Peyer's patch (tissue), 4 donors: ENCODE measurements at regions not wholly inside any gene's neighbourhood (a gene's known extent, or its start where the extent isn't known, plus 50 kb on each side); places are given as distances from the start of the nearest gene placed in this dataset.

Source experiments
- DNase-seq, 3 donors: peaks; one replicate each; pipeline ENCODE4 v3.0.0-alpha.2; 2017 to 2019
- H3K27ac ChIP-seq, 4 donors: fragments of 200-600 bp; sonication (generic); one replicate each; pipeline ENCODE4 v1.5.1; 2016 to 2019
- H3K27me3 ChIP-seq, 2 donors: fragments of 200-600 bp; sonication (generic); one replicate each; pipeline ENCODE4 v1.5.1; 2019
- H3K36me3 ChIP-seq, 3 donors: fragments of 200-600 bp; sonication (generic); one replicate each; pipeline ENCODE4 v1.5.1; 2016 to 2019
- H3K4me1 ChIP-seq, 4 donors: fragments of 200-600 bp; sonication (generic); one replicate each; pipeline ENCODE4 v1.5.1; 2016 to 2019
- H3K4me3 ChIP-seq, 4 donors: fragments of 200-600 bp; sonication (generic); 1 replicate in 3 of 4; 2 replicates in 1 of 4; pipeline ENCODE4 v1.5.1; 2016 to 2019; ENCODE audit warnings: mild to moderate bottlenecking in 1 of 4
- H3K9me3 ChIP-seq, 4 donors: fragments of 200-600 bp; sonication (generic); one replicate each; pipeline ENCODE4 v1.5.1; 2016 to 2019; ENCODE audit warnings: mild to moderate bottlenecking in 1 of 4
- CTCF ChIP-seq, 6 experiments: fragments of 450-650 bp in 4 of 6; fragments of 200-600 bp in 2 of 6; sonication (generic) in 1 of 6; IDR thresholded peaks; one replicate each; pipeline ENCODE4 v1.5.1; 2017 to 2019; ENCODE audit warnings: antibody characterized with exemption in 6 of 6, mild to moderate bottlenecking in 3 of 6, moderate library complexity in 1 of 6
- POLR2A ChIP-seq, 2 donors: fragments of 450-650 bp; IDR thresholded peaks; one replicate each; pipeline ENCODE4 v1.5.1; 2017; ENCODE audit warnings: antibody characterized with exemption in 2 of 2, mild to moderate bottlenecking in 2 of 2, moderate library complexity in 2 of 2
- small RNA-seq, 2 donors: library from RNA; depleted of rRNA; stranded (forward); fragments of <200 nt; gene quantifications; one replicate each; pipeline ENCODE3, GENCODE V24; 2016

DNA sequence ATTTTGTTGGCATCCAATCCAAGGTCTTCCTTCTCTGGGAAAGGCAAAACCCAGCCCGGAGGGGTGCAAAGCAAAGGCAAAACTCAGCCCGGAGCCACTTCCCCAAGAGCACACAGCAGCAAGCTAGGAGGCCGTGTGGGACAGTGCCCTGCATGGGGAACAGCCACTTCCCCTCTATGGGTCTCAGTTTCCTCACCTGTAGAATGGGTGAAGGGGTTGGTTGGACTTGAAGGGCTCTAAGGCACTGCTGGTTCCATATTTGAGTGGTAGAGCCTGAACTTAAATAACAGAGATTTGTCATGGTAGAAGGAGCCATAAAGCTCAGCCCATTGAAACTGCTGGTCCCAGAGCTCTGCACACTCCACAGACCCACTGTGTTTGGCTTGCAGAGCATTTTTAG, 51.3 kb upstream of the CCDC167 start:
- Histone ChIP-seq H3K36me3 (no peaks in the 10 kb centered on the region), H3K4me3 (no peak overlapping the region), H3K9me3 (no peaks in the 10 kb centered on the region), H3K27ac (no peak overlapping the region), H3K27me3 (no peaks in the 10 kb centered on the region), H3K4me1 (peaks cover 0 to 12% (median 3%) of the 10 kb centered on the region in 4 donors)
- no peak for DNase-seq
- no peak for TF ChIP-seq POLR2A (IDR thresholded peaks at IDR 0.05)
- TF ChIP-seq CTCF (IDR thresholded peaks at IDR 0.05): no peak

GRCh38 chr6:37550191-37550831, 50.6 kb upstream of the CCDC167 start:
- Histone ChIP-seq H3K4me1 (peaks cover 0 to 12% (median 3%) of the 10 kb centered on the region in 4 donors), H3K4me3 (no peak overlapping the region), H3K36me3 (no peaks in the 10 kb centered on the region), H3K27ac (no peak overlapping the region), H3K9me3 (no peaks in the 10 kb centered on the region), H3K27me3 (no peaks in the 10 kb centered on the region)
- no peak for TF ChIP-seq POLR2A (IDR thresholded peaks at IDR 0.05)
- no peak for TF ChIP-seq CTCF (IDR thresholded peaks at IDR 0.05)
- no peak for DNase-seq

- H3K4me1 ChIP-seq: peaks cover 0 to 12% (median 3%) of the 10 kb centered on the region in 4 donors
- TF ChIP-seq POLR2A (IDR thresholded peaks at IDR 0.05) (no peak), CTCF (IDR thresholded peaks at IDR 0.05) (no peak)
- DNase-seq: no peak
- no peak overlapping the region for H3K4me3 ChIP-seq
- no peaks in the 10 kb centered on the region for H3K36me3 ChIP-seq
- peak overlapping the region in 1 of 4 donors; percentile 40 for H3K27ac ChIP-seq
- no peaks in the 10 kb centered on the region for H3K9me3 ChIP-seq
- no peaks in the 10 kb centered on the region for H3K27me3 ChIP-seq
These were observed 49.9 kb upstream of the CCDC167 start for GRCh38 chr6:37549558-37549957.

Small RNAs in the stretch of these regions (small RNA-seq; reads per million reads assigned to genes)
- gene MIR4462: 0 reads per million in 2 donors
